IPS-NIHi7 (cell line): ENCODE measurements at regions not wholly inside any gene's neighbourhood (a gene's known extent, or its start where the extent isn't known, plus 50 kb on each side); places are given as distances from the start of the nearest gene placed in this dataset.
"Not testable (repeated sequence)": the region's sequence is repeated elsewhere in the genome, so short reads cannot be mapped to it uniquely, and the experiment has no call there.

ENCODE experiments used
- DNase-seq: peaks from one replicate; pipeline ENCODE4 v3.0.0; 2012; ENCODE audit warnings: mixed read lengths; ENCODE audit errors: extremely low spot score

DNA sequence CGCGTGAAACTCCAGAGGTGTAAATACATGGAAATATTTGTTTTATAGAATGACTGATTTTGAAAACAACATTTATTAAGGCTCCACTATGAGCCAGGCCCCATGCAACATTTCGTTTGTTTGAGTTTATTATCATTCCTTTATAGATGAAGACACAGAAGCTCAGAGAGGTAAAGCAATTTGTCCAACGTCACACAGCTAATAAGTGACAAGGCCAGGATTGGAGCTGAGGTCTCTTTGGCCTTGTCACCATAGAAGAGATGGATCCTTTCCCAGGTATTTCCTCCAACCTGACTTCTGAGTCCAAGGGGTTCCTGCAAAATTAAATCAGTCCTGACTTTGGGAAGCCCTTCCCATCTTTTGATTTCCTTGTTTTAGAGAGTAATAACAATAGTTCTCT lies 98.0 kb downstream of the SYF2 start:
- DNase-seq: no peak

GRCh38 chr1:25131794-25132193 lies 100.5 kb downstream of the SYF2 start:
- DNase-seq: no peak

- DNase-seq: no peak
Observed at GRCh38 chr1:25130895-25131294, 101.4 kb downstream of the SYF2 start.

DNA sequence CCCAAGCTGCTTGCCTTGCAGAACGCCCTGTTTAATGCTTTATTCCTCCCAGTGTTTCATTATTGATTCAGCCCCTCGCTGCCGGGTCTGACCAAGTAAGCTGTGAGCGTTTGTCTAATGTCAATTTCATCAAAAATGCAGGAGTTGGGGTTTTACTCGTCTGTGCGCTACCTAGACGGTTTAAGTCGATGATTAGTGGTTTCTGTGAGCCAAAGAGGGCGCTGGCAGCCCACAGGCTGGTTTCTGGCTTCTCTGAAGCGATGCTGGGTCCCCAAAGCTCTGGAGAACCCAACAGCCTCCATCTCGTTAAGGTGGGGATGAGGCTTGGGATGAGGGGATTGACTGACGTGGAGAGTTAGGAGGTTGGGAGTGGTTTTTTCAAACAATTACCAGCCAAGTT lies 102.9 kb downstream of the SYF2 start:
- DNase-seq: no peak

DNA sequence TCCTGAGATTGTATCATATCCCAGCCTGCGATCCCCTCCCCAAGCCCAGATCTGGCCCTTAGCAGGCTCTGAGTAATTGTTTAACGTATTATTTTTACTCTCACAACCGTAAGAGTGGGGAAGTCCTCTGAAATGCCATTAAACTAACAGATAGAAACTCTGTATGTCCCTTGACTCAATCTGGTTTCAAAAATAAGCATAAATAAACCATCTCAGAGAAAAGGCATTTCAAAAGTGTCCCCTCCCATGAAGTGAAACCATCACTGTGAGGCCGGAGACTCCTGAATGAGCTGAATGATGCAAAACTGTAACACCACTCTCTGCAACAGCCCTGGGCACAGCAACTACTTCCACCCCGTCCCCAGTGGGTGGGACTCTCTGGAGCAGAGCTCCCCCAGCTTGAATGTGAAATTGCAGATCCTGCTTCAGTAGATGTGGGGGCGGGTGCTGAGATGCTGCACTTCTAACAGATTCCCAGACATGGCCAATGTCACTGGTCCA lies 104.1 kb downstream of the SYF2 start:
- no peak for DNase-seq

DNA sequence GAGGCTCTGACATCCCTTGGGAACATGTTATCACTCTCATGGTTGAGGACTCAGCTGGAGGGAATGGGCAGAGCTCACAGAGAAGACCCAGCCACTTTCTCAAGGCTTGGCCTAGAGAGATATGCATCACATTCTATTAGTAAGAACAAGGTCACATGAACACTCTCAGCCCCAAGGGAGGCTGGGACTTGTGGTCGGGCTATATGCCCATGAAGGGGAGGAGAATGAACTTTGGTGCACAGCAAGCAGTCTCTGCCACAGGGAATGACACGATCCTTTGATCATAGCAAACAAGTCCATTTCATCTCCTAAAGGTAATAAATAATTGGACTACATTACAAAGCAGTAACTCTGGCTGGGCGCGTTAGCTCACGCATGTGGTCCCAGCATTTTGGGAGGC lies 105.7 kb downstream of the SYF2 start:
- DNase-seq: no peak

GRCh38 chr1:25123551-25123950 lies 108.8 kb downstream of the SYF2 start:
- no peak for DNase-seq

DNA sequence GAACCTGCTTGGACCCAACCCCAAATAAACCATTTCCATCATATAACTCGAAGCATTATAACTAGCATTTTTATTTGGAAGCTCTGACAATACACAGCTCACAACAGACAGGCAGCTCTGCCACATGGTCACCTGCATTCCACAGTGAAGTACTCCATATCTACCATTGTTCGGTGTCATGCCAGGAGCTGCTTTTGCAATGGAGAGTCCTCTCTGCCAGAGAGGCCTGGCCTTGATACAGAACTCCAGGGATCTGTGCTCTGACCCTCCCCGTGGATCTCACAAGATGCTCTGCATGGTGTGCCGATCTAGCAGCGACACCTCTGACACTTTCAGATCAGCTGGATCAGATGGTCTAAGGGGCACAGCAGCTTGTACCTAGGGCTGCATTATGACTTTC lies 109.6 kb downstream of the SYF2 start:
- DNase-seq: no peak

GRCh38 chr1:25120281-25120680 lies 112.0 kb downstream of the SYF2 start:
- DNase-seq: no peak

- DNase-seq: no peak
Observed at GRCh38 chr1:25118546-25118945, 113.8 kb downstream of the SYF2 start.

DNA sequence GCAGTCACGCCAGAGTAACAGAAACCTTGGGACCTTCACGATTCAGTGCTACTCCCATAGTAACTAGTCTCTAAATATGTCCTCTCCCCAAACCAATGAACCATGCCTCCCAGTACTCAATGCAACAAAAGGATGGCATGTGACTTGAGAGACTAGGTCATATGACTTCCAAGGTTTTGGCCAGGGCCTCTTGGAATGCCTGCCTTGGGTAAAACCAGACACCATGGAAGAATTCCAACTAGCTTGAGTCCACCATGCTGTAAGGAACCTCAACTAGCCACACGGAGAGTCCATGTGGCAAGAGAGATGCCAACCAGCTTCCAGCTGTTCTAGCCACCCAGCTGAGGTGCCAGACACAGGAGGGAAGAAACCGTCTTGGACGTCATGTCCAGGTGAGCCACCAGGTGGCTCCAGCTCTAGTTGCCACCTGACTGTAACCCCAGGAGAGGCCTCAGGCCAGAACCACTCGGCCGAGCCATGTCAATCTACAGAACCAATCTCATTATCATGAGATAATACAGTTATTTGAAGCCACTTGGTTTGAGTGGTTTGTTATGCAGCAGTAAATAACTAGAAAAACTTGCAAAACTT lies 115.0 kb downstream of the SYF2 start:
- peak; percentile 79 for DNase-seq

DNA sequence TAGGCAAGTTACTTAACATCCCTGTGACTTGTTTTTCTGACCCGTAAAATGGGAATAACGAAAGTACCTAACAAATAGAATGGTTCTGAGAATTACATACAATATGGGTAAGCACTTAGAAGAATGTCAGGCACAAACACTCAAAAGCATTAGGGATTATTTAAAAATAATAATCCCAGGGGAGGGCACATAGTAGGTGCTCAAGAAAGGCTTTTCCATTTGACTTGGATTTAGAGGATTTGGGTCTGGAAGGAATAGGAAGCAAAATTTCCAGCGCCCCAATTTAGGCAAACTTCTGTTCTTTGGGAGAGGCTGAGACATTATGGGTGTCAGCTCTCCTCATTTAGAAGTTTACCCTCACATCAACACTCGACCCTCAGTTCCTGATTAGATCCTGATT lies 115.5 kb downstream of the SYF2 start:
- DNase-seq: no peak

GRCh38 chr1:25116117-25116516 lies 116.2 kb downstream of the SYF2 start:
- DNase-seq: not testable (repeated sequence)

GRCh38 chr1:25113731-25114130 lies 118.6 kb downstream of the SYF2 start:
- DNase-seq: no peak

- no peak for DNase-seq
Observed at GRCh38 chr1:25113086-25113485, 119.2 kb downstream of the SYF2 start.

DNA sequence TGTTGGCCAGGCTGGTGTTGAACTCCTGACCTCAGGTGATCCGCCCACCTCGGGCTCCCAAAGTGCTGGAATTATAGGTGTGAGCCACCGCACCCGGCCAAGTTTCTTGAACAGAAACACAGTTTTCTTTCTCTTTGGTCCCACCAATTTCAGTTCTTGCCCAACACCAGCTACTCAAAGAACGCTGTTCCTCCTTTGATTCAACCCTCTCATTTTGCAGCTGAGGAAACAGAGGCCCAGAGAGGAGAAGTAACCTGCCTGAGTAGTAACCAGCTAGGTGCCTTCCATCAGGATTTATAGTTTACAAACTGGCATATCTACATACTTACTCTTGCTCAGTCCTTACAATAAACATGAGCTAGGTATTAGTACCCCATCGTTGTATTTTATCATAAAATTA lies 119.9 kb downstream of the SYF2 start:
- no peak for DNase-seq

DNA sequence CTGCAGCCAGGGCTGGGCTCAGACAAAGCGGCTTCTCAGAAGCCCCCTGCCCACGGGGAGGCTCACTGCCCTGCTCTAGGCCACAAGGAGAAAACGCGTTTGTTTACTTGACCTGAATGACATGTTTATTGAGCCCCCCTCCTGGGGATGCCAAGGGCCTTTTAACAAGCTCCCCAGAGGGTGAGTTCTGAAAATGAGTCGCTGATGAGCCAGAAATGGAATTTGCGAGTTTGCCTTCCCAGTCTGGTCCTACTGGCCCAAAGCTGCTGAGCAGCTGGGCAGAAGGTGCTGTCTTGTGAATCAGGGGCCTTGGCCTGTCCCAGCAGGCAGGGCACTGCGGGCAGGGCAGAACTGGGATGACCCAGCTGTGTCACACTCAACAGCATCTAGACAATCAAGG lies 120.6 kb downstream of the SYF2 start:
- DNase-seq: no peak

GRCh38 chr1:25110485-25110884 lies 121.8 kb downstream of the SYF2 start:
- DNase-seq: no peak

GRCh38 chr1:25110036-25110435 lies 122.3 kb downstream of the SYF2 start:
- DNase-seq: no peak

- no peak for DNase-seq
Observed at GRCh38 chr1:25109531-25109951, 122.8 kb downstream of the SYF2 start.

- no peak for DNase-seq
Observed at GRCh38 chr1:25107643-25108010, 124.7 kb downstream of the SYF2 start.

DNA sequence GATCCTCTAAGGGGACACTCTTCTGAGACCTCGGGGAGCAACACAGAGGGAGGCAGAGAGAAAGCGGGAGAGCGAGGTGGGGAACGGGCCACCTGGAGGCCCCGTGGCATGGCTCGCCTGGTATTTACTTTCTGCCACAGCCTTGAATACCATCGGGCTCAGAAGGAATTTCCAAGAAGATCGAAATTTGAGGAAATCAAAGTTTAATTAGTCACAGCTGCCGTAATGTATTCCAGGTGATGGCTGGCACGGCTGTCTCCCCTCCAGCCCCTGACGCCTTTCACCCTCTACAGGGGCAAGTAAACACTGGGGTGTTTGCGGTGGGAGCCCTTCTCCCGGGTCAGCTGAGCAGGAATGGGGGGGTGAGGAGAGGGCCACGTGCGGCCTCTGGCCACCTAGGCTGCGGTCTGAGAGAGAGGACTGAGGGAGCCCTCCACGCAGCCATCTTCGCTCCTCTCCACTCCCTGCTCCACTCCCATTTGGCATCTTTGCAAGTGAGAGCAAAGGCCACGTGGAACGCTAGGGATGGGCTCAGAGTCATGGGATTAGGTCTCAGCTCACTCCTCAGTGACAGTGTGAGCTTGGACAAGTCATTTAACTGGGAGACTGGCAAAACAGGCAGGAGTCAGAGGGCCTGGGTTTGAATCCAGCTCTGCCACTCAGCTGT lies 125.2 kb downstream of the SYF2 start:
- DNase-seq: no peak

DNA sequence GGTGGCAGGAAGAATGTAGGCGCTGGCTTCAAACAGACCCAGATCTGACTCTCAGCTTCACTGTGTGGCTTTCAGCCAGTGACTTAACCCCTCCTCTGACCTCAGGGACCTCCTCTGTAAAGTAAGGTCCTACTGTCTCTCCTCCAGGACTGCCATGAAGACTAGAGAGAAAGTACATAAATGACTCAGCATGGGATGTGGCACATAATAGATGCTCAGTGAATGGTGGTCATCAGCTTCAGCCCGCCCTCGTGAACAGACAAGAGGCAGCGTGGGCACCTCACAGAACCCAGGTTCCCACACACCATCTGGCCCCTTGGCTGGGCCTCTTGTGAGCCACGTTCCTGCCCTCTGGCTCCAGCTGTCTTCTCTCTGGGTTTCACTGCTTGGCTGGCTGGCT lies 126.0 kb downstream of the SYF2 start:
- DNase-seq: no peak

DNA sequence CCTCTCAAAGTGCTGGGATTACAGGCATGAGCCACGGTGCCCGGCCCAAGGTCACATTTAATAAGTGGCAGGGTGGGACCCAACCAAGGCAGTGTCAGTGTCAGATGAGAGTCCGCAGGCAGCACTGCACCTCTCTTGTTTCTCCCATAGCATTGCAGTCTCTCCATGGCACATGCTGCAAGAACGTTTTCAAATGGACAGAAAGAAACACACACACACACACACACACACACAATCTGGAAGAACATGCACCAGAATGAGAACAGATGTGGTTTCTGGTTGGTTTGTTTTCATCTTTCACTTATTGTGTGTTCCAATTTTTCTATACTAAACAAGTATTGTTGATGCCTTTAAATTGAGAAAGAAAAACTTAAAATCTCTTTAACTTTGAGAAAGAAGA lies 126.5 kb downstream of the SYF2 start:
- DNase-seq: no peak
